Liver (tissue), 8 donors: ENCODE measurements at regions not wholly inside any gene's neighbourhood (a gene's known extent, or its start where the extent isn't known, plus 50 kb on each side); places are given as distances from the start of the nearest gene placed in this dataset.

ENCODE experiments used
- DNase-seq: peaks from one replicate; pipeline ENCODE4 v3.0.0-alpha.2; 2017; ENCODE audit warnings: low spot score
- H3K27ac ChIP-seq, 2 donors: one replicate each; pipeline ENCODE4 v1.7.0; 2013; ENCODE audit warnings: inconsistent platforms in 2 of 2, low read length in 2 of 2, control low read depth in 1 of 2, low read depth in 1 of 2, mild to moderate bottlenecking in 1 of 2
- H3K27me3 ChIP-seq, 4 donors: one replicate each; pipeline versions ENCODE4 v1.6.1 to v1.7.0; 2013; ENCODE audit warnings: low read length in 3 of 4, inconsistent platforms in 1 of 4, mild to moderate bottlenecking in 1 of 4, moderate library complexity in 1 of 4; ENCODE audit not compliant: control insufficient read depth in 4 of 4, insufficient read depth in 4 of 4
- H3K36me3 ChIP-seq, 4 donors: one replicate each; pipeline versions ENCODE4 v1.6.1 to v1.7.0; 2013; ENCODE audit warnings: low read length in 3 of 4, mild to moderate bottlenecking in 3 of 4, low read depth in 1 of 4, moderate library complexity in 1 of 4; ENCODE audit not compliant: control insufficient read depth in 4 of 4, insufficient read depth in 3 of 4
- H3K4me1 ChIP-seq, 4 donors: one replicate each; pipeline versions ENCODE4 v1.6.1 to v1.7.0; 2013; ENCODE audit warnings: low read length in 3 of 4, mild to moderate bottlenecking in 3 of 4, moderate library complexity in 1 of 4; ENCODE audit not compliant: control insufficient read depth in 4 of 4, insufficient read depth in 4 of 4
- H3K4me3 ChIP-seq, 3 donors: one replicate each; pipeline versions ENCODE4 v1.6.1 to v1.7.0; 2013; ENCODE audit warnings: low read length in 3 of 3, control low read depth in 1 of 3, low read depth in 1 of 3, mild to moderate bottlenecking in 1 of 3
- H3K9ac ChIP-seq, 2 donors: one replicate each; pipeline ENCODE4 v1.7.0; 2013; ENCODE audit warnings: low read length in 2 of 2, mild to moderate bottlenecking in 2 of 2, moderate library complexity in 2 of 2, control low read depth in 1 of 2, low read depth in 1 of 2
- H3K9me3 ChIP-seq, 4 donors: one replicate each; pipeline versions ENCODE4 v1.6.1 to v1.7.0; 2013; ENCODE audit warnings: low read length in 3 of 4; ENCODE audit not compliant: control insufficient read depth in 4 of 4
- ATF3 ChIP-seq: IDR thresholded peaks from 2 replicates; pipeline ENCODE4 v1.6.1; 2016; ENCODE audit warnings: antibody characterized with exemption
- EGR1 ChIP-seq, 2 donors: IDR thresholded peaks; 2 replicates each; pipeline ENCODE4 v1.6.1; 2016 to 2018; ENCODE audit warnings: antibody characterized with exemption in 2 of 2, low read depth in 2 of 2
- FOXA1 ChIP-seq: IDR thresholded peaks from 2 replicates; pipeline ENCODE4 v1.6.1; 2016; ENCODE audit warnings: antibody characterized with exemption
- FOXA2 ChIP-seq: IDR thresholded peaks from 2 replicates; pipeline ENCODE4 v1.6.1; 2016; ENCODE audit warnings: antibody characterized with exemption
- GABPA ChIP-seq, 2 donors: IDR thresholded peaks in 1 of 2; conservative IDR thresholded peaks in 1 of 2; 2 replicates each; pipeline ENCODE4 v1.6.1; 2016; ENCODE audit warnings: antibody characterized with exemption in 2 of 2, mild to moderate bottlenecking in 1 of 2, moderate library complexity in 1 of 2
- HNF4G ChIP-seq: IDR thresholded peaks from 2 replicates; pipeline ENCODE4 v1.6.1; 2016; ENCODE audit warnings: antibody characterized with exemption
- JUND ChIP-seq, 2 donors: IDR thresholded peaks; 2 replicates each; pipeline ENCODE4 v1.6.1; 2016; ENCODE audit warnings: antibody characterized with exemption in 2 of 2
- MAX ChIP-seq: IDR thresholded peaks from 2 replicates; pipeline ENCODE4 v1.6.1; 2016; ENCODE audit warnings: antibody characterized with exemption
- NR2F2 ChIP-seq: IDR thresholded peaks from 2 replicates; pipeline ENCODE4 v1.6.1; 2016; ENCODE audit warnings: antibody characterized with exemption
- RAD21 ChIP-seq, 2 donors: IDR thresholded peaks; 2 replicates each; pipeline ENCODE4 v1.6.1; 2016; ENCODE audit warnings: antibody characterized with exemption in 2 of 2, mild to moderate bottlenecking in 2 of 2
- RXRA ChIP-seq, 2 donors: IDR thresholded peaks; 2 replicates each; pipeline ENCODE4 v1.6.1; 2017 to 2018; ENCODE audit warnings: antibody characterized with exemption in 2 of 2, mild to moderate bottlenecking in 1 of 2
- SP1 ChIP-seq: IDR thresholded peaks from 2 replicates; pipeline ENCODE4 v1.6.1; 2018; ENCODE audit warnings: antibody characterized with exemption, mild to moderate bottlenecking
- TAF1 ChIP-seq: conservative IDR thresholded peaks from 2 replicates; pipeline ENCODE4 v1.6.1; 2016; ENCODE audit warnings: antibody characterized with exemption, mild to moderate bottlenecking
- YY1 ChIP-seq: IDR thresholded peaks from 2 replicates; pipeline ENCODE4 v1.6.1; 2016; ENCODE audit warnings: antibody characterized with exemption, mild to moderate bottlenecking
- WGBS: extraction: QIAGEN DNeasy Blood & Tissue Kit; methylation state at CpG from one replicate; pipeline ENCODE4 v1.1.7; 2013; 5-methylcytosine and 5-hydroxymethylcytosine counted together
- TF ChIP-seq, protein P1 (sequence below): fragments of 150-350 bp; IDR thresholded peaks from 2 replicates; pipeline ENCODE4 v1.5.1; 2017; ENCODE audit warnings: improper control_type of control experiment, low read depth, low read length; ENCODE audit not compliant: missing input control
- TF ChIP-seq, protein P2 (sequence below): IDR thresholded peaks from 2 replicates; pipeline ENCODE4 v1.6.1; 2016; ENCODE audit warnings: antibody characterized with exemption, mild to moderate bottlenecking
- TF ChIP-seq, protein P3 (sequence below): IDR thresholded peaks from 2 replicates; pipeline ENCODE4 v1.6.1; 2016; ENCODE audit warnings: antibody characterized with exemption
- donor health status: healthy.
- donor health status: healthy.
- donor health status: healthy.
- donor health status: healthy.
- donor health status: healthy.

- no peak for DNase-seq
- TF ChIP-seq RAD21 (IDR thresholded peaks at IDR 0.05) (no peak), JUND (IDR thresholded peaks at IDR 0.05) (no peak), RXRA (IDR thresholded peaks at IDR 0.05) (no peak), SP1 (no peak), GABPA (IDR thresholded peaks at IDR 0.05 in 1 of 2, conservative IDR thresholded peaks at IDR 0.05 in 1 of 2) (no peak), YY1 (no peak), EGR1 (IDR thresholded peaks at IDR 0.05; ENCODE audit: low read depth in 2 of 2) (no peak), TAF1 (no peak), MAX (no peak), FOXA1 (no peak), HNF4G (no peak), NR2F2 (no peak), ATF3 (no peak), FOXA2 (no peak)
- TF ChIP-seq, protein P1, sequence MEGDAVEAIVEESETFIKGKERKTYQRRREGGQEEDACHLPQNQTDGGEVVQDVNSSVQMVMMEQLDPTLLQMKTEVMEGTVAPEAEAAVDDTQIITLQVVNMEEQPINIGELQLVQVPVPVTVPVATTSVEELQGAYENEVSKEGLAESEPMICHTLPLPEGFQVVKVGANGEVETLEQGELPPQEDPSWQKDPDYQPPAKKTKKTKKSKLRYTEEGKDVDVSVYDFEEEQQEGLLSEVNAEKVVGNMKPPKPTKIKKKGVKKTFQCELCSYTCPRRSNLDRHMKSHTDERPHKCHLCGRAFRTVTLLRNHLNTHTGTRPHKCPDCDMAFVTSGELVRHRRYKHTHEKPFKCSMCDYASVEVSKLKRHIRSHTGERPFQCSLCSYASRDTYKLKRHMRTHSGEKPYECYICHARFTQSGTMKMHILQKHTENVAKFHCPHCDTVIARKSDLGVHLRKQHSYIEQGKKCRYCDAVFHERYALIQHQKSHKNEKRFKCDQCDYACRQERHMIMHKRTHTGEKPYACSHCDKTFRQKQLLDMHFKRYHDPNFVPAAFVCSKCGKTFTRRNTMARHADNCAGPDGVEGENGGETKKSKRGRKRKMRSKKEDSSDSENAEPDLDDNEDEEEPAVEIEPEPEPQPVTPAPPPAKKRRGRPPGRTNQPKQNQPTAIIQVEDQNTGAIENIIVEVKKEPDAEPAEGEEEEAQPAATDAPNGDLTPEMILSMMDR = no peak
- TF ChIP-seq, protein P2, sequence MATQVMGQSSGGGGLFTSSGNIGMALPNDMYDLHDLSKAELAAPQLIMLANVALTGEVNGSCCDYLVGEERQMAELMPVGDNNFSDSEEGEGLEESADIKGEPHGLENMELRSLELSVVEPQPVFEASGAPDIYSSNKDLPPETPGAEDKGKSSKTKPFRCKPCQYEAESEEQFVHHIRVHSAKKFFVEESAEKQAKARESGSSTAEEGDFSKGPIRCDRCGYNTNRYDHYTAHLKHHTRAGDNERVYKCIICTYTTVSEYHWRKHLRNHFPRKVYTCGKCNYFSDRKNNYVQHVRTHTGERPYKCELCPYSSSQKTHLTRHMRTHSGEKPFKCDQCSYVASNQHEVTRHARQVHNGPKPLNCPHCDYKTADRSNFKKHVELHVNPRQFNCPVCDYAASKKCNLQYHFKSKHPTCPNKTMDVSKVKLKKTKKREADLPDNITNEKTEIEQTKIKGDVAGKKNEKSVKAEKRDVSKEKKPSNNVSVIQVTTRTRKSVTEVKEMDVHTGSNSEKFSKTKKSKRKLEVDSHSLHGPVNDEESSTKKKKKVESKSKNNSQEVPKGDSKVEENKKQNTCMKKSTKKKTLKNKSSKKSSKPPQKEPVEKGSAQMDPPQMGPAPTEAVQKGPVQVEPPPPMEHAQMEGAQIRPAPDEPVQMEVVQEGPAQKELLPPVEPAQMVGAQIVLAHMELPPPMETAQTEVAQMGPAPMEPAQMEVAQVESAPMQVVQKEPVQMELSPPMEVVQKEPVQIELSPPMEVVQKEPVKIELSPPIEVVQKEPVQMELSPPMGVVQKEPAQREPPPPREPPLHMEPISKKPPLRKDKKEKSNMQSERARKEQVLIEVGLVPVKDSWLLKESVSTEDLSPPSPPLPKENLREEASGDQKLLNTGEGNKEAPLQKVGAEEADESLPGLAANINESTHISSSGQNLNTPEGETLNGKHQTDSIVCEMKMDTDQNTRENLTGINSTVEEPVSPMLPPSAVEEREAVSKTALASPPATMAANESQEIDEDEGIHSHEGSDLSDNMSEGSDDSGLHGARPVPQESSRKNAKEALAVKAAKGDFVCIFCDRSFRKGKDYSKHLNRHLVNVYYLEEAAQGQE = no peak
- TF ChIP-seq, protein P3, sequence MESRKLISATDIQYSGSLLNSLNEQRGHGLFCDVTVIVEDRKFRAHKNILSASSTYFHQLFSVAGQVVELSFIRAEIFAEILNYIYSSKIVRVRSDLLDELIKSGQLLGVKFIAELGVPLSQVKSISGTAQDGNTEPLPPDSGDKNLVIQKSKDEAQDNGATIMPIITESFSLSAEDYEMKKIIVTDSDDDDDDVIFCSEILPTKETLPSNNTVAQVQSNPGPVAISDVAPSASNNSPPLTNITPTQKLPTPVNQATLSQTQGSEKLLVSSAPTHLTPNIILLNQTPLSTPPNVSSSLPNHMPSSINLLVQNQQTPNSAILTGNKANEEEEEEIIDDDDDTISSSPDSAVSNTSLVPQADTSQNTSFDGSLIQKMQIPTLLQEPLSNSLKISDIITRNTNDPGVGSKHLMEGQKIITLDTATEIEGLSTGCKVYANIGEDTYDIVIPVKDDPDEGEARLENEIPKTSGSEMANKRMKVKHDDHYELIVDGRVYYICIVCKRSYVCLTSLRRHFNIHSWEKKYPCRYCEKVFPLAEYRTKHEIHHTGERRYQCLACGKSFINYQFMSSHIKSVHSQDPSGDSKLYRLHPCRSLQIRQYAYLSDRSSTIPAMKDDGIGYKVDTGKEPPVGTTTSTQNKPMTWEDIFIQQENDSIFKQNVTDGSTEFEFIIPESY = no peak
- WGBS = 86% methylated on average over 4 of the region's 4 CpGs
- H3K4me3 ChIP-seq = no peak overlapping the region
- H3K4me1 ChIP-seq = no peaks in the 10 kb centered on the region
- no peak overlapping the region for H3K27ac ChIP-seq
- no peak overlapping the region for H3K9ac ChIP-seq
- no peaks in the 10 kb centered on the region for H3K36me3 ChIP-seq
- no peaks in the 10 kb centered on the region for H3K9me3 ChIP-seq
- H3K27me3 ChIP-seq = no peaks in the 10 kb centered on the region
Observed at GRCh38 chr6:141846639-141847038, 286.1 kb upstream of the GJE1 start.
